ENCODE measurements at regions not wholly inside any gene's neighbourhood (a gene's known extent, or its start where the extent isn't known, plus 50 kb on each side); places are given as distances from the start of the nearest gene placed in this dataset.
"Not testable (repeated sequence)": the region's sequence is repeated elsewhere in the genome, so short reads cannot be mapped to it uniquely, and the experiment has no call there.

DNA sequence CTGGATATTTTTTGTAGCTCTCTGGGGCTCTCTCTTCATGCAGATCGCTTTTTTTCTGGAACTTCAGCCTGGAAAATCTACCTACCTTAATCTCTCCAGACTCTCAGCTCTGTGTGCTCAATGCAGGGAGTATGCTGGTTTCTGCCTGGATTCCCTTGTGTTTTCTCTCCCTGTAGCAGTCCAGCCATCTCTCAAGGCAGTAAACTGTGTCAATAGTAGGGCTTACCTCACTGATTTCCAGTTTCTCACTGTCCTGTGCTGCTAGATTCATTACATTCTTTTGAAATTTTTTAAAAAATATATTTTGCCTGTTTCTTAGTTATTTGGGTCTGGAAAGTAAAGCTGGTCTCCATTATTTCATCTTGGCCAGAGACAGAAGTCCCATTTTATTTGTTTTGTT is 951.4 kb downstream of the NR2F1-AS1 start:
- DNase-seq (no peak), ATAC-seq (no peak)
- Mint-ChIP-seq H3K27me3 (ENCODE audit: low read depth) (no peaks in the 10 kb centered on the region), H3K9me3 (peaks cover 22% of the 10 kb centered on the region), H3K4me3 (no peak overlapping the region), H3K4me1 (ENCODE audit: low read depth) (no peaks in the 10 kb centered on the region), H3K36me3 (ENCODE audit: insufficient read depth) (no peaks in the 10 kb centered on the region)

DNA sequence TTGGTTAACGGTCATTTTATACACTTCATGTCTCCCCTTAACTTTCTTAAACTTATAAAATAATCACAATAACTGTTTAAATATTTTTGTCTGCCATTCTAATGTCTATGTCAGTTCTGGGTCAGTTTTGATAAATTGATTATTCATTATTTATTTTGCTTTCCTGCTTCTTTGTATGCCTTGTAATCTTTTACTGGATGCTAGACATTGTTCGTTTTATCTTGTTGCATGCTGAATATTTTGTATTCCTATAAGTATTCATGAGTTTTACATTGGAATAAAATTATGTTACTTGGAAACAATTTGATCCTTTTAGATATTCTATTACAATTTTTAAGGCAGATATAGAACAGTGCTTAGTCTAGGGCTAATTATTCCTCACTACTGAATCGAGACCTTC is 952.0 kb downstream of the NR2F1-AS1 start:
- Mint-ChIP-seq H3K4me1 (ENCODE audit: low read depth) (no peaks in the 10 kb centered on the region), H3K27me3 (ENCODE audit: low read depth) (no peaks in the 10 kb centered on the region), H3K4me3 (no peak overlapping the region), H3K9me3 (peaks cover 18% of the 10 kb centered on the region), H3K36me3 (ENCODE audit: insufficient read depth) (no peaks in the 10 kb centered on the region)
- ATAC-seq, result no peak
- no peak for DNase-seq

DNA sequence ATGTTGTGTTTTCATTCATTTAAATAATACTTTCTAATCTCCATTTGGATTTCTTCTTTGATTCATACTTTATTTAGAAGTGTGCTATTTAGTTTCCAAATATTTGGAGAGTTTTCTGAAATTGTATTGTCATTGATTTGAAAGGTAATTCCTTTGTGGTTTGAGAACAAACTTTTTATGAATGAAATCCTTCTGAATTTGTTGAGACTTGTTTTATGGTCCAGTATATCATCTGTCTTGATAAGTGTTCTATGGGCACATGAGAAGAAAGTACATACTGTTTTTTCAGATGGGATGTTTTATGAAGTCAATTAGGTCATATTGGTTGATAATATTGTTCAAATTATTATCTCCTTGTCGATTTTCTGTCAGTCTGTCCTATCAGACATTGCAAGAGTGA is 953.8 kb downstream of the NR2F1-AS1 start:
- no peak for DNase-seq
- Mint-ChIP-seq H3K9me3 (peaks cover 28% of the 10 kb centered on the region), H3K36me3 (ENCODE audit: insufficient read depth) (no peaks in the 10 kb centered on the region), H3K27me3 (ENCODE audit: low read depth) (no peaks in the 10 kb centered on the region), H3K4me1 (ENCODE audit: low read depth) (no peaks in the 10 kb centered on the region), H3K4me3 (no peak overlapping the region)
- no peak for ATAC-seq

DNA sequence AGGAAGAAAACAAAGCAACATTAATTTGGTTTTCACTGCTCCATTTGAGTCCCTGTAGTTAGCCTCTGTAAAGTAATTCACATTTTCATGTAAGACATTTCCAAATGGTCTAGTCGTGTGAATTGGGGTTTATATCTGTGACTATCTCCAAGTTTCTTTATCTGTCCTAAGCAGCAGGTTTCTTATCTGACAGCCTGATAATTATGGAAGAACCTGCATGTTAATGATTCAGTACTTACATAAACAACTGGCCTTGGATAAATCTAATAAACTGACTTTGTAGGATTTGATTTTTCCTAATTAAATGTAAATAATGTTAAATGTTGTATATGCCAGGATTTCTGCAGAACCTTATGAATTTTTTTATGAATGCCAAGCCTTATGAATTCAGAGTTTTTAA is 964.9 kb downstream of the NR2F1-AS1 start:
- no peak overlapping the region for H3K4me3 Mint-ChIP-seq
- H3K36me3 Mint-ChIP-seq (ENCODE audit: insufficient read depth), result no peaks in the 10 kb centered on the region
- DNase-seq (no peak), ATAC-seq (no peak)
- no peaks in the 10 kb centered on the region for H3K4me1 Mint-ChIP-seq (ENCODE audit: low read depth)
- peaks cover 3% of the 10 kb centered on the region for H3K9me3 Mint-ChIP-seq
- H3K27me3 Mint-ChIP-seq (ENCODE audit: low read depth), result no peaks in the 10 kb centered on the region

DNA sequence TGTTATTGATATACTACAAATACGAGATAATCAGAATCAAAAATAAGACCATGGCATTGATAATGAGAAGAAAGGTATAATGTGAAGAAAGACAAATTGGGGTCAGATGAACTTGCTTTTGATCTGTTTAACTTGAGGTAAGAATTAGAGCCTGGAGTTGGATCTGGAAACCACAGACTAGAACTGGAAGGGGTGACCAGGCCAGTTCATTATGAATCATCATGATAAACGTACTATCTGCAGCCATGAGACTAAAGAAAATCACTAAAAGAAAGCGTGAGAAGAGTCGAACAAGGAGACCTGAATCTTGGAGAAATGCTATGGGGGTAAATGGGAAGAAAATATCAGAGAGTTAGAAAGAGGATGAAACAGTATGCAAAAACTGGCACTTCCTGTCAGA is 967.5 kb downstream of the NR2F1-AS1 start:
- Mint-ChIP-seq H3K27me3 (ENCODE audit: low read depth) (no peaks in the 10 kb centered on the region), H3K9me3 (no peaks in the 10 kb centered on the region), H3K36me3 (ENCODE audit: insufficient read depth) (no peaks in the 10 kb centered on the region), H3K4me1 (ENCODE audit: low read depth) (no peaks in the 10 kb centered on the region), H3K4me3 (no peak overlapping the region)
- no peak for DNase-seq
- no peak for ATAC-seq

DNA sequence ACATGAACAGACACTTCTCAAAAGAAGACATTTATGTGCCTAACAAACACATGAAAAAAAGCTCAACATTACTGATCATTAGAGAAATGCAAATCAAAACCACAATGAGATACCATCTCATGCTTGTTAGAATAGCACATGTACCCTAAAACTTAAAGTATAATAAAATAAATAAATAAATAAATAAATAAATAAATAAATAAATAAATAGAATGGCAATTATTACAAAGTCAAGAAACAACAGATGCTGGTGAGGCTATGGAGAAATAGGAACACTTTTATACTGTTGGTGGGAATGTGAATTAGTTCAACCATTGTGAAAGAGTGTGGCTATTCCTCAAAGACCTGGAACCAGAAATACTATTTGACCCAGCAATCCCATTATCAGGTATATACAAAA is 970.6 kb downstream of the NR2F1-AS1 start:
- not testable (repeated sequence) for H3K27me3 Mint-ChIP-seq (ENCODE audit: low read depth); H3K36me3 Mint-ChIP-seq (ENCODE audit: insufficient read depth); H3K9me3 Mint-ChIP-seq; ATAC-seq; DNase-seq; H3K4me1 Mint-ChIP-seq (ENCODE audit: low read depth); H3K4me3 Mint-ChIP-seq

DNA sequence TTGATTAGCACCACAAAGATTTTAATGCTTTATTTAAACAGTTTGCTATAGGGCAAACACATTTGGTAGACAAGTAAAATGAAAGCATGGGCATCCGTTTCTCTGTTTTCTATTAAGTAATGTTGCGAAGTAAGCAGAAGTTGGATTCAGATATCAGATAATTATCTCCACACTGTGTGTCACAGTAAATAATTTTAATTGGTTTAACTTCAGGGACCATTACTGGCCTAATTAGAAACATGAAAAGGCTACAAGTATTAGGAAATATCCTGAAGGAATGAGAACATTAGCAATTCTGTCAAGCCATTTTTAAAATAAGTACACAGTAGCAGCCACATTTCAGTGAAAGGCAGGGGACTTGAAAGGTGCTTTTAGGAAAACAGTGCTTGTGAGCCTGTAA is 975.4 kb downstream of the NR2F1-AS1 start:
- H3K9me3 Mint-ChIP-seq, result peaks cover 12% of the 10 kb centered on the region
- no peaks in the 10 kb centered on the region for H3K27me3 Mint-ChIP-seq (ENCODE audit: low read depth)
- DNase-seq (no peak), ATAC-seq (no peak)
- no peak overlapping the region for H3K4me3 Mint-ChIP-seq
- no peaks in the 10 kb centered on the region for H3K4me1 Mint-ChIP-seq (ENCODE audit: low read depth)
- H3K36me3 Mint-ChIP-seq (ENCODE audit: insufficient read depth), result no peaks in the 10 kb centered on the region

DNA sequence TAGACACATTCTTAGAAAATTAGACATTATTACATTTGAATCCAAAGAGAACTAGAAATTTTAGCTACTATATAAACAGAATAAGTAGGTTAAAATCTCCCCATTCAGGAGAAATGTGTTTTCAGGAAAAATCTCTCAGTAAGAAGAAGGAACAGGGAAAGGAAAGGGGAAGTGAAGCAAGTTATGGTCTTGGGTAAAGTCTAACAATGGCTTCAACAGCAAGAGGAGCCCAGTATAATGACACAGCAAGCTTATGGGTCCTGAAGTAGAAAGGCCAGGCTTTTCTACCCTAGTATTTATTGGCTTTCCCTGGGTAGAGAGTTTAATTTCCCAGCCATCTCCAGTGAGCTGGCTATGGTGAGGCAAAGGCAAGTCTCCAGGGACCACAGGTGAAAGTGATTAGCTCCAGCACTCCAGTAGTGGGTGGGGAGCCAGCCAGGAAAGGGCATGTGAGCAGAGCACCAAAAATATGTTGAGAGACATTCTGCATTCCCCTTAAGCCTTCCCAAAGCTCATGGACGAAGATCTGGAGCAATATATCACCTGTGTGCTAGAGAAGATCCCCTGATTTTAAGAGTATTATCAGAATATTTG is 981.7 kb downstream of the NR2F1-AS1 start:
- H3K27me3 Mint-ChIP-seq (ENCODE audit: low read depth), result no peaks in the 10 kb centered on the region
- no peak overlapping the region for H3K4me3 Mint-ChIP-seq
- peaks cover 19% of the 10 kb centered on the region for H3K9me3 Mint-ChIP-seq
- ATAC-seq (no peak), DNase-seq (no peak)
- H3K4me1 Mint-ChIP-seq (ENCODE audit: low read depth), result no peaks in the 10 kb centered on the region
- H3K36me3 Mint-ChIP-seq (ENCODE audit: insufficient read depth), result no peaks in the 10 kb centered on the region

DNA sequence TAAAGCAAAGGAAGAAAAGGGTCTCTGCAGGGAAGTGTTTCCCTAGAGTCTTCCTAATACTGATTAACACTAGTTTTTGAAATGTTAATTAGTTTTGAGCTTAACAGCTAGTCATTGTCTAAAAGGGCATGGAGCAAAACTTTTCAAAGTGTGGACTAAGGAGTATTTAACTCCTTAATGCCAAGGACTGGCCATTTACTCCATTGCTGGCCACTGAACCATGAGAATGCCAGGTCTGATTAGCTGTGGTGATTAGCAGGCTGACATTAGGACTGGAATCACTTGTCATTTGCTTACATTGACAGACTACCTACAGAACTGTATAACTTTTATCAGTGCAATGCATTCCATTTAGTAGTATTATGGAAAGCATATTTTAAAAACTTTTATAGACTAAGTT is 987.0 kb downstream of the NR2F1-AS1 start:
- no peak for DNase-seq
- no peaks in the 10 kb centered on the region for H3K36me3 Mint-ChIP-seq (ENCODE audit: insufficient read depth)
- no peaks in the 10 kb centered on the region for H3K4me1 Mint-ChIP-seq (ENCODE audit: low read depth)
- H3K27me3 Mint-ChIP-seq (ENCODE audit: low read depth), result no peaks in the 10 kb centered on the region
- peaks cover 13% of the 10 kb centered on the region for H3K9me3 Mint-ChIP-seq
- H3K4me3 Mint-ChIP-seq, result no peak overlapping the region
- no peak for ATAC-seq

DNA sequence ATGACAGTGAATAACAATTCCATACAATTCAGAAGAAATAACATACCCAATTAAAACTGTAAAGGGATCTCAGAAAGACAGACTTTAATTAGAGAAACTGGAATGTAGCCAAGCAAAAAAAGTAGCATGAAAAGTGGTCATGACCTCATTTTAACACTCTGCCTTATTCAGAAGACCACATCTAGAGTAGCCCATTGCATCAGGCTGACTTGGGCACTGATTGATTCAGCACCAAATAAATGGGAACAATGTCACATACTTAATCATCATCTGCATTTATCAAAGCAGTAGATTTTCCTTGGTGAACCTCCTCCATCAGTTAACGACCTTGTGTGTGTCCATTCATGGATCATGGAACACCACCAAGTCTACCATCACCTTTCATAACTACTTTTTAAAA is 992.1 kb downstream of the NR2F1-AS1 start:
- Mint-ChIP-seq H3K36me3 (ENCODE audit: insufficient read depth) (no peaks in the 10 kb centered on the region), H3K9me3 (peaks cover 6% of the 10 kb centered on the region), H3K4me3 (no peak overlapping the region), H3K4me1 (ENCODE audit: low read depth) (no peaks in the 10 kb centered on the region), H3K27me3 (ENCODE audit: low read depth) (no peaks in the 10 kb centered on the region)
- ATAC-seq, result no peak
- no peak for DNase-seq

DNA sequence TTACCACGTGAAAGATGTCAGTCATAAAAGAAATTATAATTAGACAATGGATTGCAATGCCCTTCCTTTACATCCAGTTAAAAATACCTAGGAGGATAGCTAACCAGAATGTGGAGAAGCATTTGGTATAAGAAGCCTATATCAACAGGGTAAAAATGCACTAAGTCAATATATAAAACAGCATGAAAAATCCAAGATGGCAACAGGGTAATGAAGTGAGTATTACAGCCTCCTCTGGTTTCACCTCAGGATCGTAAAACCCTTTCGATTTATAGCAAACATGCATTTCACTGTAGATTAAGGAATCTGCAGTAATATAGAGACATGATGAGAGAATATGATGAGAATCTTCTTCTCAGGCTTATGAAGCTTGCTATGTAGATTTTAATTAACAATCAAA is 999.3 kb downstream of the NR2F1-AS1 start:
- no peaks in the 10 kb centered on the region for H3K36me3 Mint-ChIP-seq (ENCODE audit: insufficient read depth)
- no peak for ATAC-seq
- no peaks in the 10 kb centered on the region for H3K27me3 Mint-ChIP-seq (ENCODE audit: low read depth)

DNA sequence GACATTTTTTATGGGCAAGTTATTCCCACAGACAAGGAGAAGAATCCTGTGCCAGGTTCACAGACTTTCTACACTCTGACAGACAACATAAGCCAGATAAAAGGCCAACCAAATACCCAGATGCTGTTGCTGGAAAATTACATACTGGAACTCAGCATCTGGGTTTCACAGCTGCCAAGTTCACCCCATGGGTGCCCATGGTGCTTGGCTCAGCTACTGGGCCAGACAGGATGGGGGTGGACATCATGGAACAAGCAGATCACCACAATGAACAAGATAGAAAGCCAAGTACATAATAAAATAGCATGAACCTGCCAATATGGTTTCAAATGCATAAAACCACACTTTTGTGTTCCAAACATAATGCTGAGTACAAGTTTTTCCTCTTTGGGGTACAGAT is 999.8 kb downstream of the NR2F1-AS1 start:
- Mint-ChIP-seq H3K9me3 (peaks cover 4% of the 10 kb centered on the region), H3K4me1 (ENCODE audit: low read depth) (no peaks in the 10 kb centered on the region), H3K27me3 (ENCODE audit: low read depth) (no peaks in the 10 kb centered on the region), H3K4me3 (no peak overlapping the region), H3K36me3 (ENCODE audit: insufficient read depth) (no peaks in the 10 kb centered on the region)
- no peak for DNase-seq
- no peak for ATAC-seq

More for the DNA sequence above, 999.3 kb downstream of the NR2F1-AS1 start:
- Mint-ChIP-seq H3K4me1 (ENCODE audit: low read depth) (no peaks in the 10 kb centered on the region), H3K9me3 (peaks cover 4% of the 10 kb centered on the region), H3K4me3 (no peak overlapping the region)
- DNase-seq, result no peak

DNA sequence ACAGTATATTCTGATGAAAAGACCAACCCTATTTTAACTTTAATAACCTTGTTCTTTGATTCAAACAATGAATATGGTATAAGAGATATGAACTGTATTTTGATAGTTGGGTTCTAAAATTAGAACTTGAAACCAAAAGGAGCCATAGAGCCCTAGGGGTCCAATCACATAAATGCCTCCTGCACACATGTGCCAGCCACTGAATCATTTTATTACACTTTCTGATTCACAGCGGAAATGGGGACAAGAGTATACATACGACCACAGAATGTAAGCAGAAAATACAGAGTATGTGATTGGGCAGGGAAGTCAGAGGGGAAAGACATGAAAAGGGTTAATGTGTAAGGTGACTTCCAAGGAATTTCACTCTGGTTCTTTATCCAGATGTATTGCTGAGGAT is 1000.2 kb downstream of the NR2F1-AS1 start:
- Mint-ChIP-seq H3K36me3 (ENCODE audit: insufficient read depth) (no peaks in the 10 kb centered on the region), H3K9me3 (peaks cover 4% of the 10 kb centered on the region), H3K4me1 (ENCODE audit: low read depth) (no peaks in the 10 kb centered on the region), H3K27me3 (ENCODE audit: low read depth) (no peaks in the 10 kb centered on the region), H3K4me3 (no peak overlapping the region)
- DNase-seq (no peak), ATAC-seq (no peak)

DNA sequence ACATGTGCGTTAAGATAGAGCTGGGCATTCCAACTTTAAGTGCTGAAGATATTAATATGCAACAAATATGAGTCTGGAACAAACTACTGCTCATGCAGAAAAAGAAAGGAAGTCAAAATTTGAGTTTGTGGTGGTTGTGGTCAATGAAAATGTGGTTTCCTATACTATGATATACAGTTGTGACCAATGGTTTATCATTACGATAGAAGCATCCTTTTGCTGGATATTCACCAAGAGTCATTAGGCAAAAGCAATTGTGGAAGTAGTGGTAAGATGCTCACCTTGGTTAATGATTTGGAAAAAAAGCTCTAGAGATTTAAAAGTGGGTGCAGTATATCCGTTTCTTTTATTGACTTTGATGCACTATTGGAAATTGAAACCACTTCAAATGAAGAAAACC is 1007.0 kb downstream of the NR2F1-AS1 start:
- no peaks in the 10 kb centered on the region for H3K27me3 Mint-ChIP-seq (ENCODE audit: low read depth)
- H3K4me1 Mint-ChIP-seq (ENCODE audit: low read depth), result no peaks in the 10 kb centered on the region
- ATAC-seq (no peak), DNase-seq (no peak)
- H3K9me3 Mint-ChIP-seq, result no peaks in the 10 kb centered on the region
- no peaks in the 10 kb centered on the region for H3K36me3 Mint-ChIP-seq (ENCODE audit: insufficient read depth)
- no peak overlapping the region for H3K4me3 Mint-ChIP-seq

DNA sequence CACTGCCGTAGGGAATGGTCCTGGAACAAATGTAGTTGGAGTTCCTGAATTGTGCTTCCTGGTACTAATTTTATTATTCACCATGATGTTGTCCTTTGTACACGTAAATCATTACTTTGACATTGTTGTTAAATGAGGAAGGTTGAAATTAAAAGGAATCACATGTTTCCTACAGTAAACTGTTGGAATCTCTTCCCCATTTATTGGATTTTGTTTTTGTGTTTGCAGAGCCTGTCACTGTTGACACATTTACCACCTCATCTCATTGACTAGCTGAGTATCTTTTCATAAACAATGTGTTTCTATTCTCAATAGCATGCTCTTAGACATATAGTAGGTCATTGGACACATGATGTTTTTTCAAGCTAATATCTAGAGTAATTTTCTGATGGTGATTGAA is 1012.5 kb downstream of the NR2F1-AS1 start:
- no peak for ATAC-seq

More for the DNA sequence above, 1012.5 kb downstream of the NR2F1-AS1 start:
- H3K36me3 Mint-ChIP-seq (ENCODE audit: insufficient read depth), result no peaks in the 10 kb centered on the region
- H3K4me1 Mint-ChIP-seq (ENCODE audit: low read depth), result no peaks in the 10 kb centered on the region
- DNase-seq, result no peak
- H3K4me3 Mint-ChIP-seq, result no peak overlapping the region
- no peaks in the 10 kb centered on the region for H3K9me3 Mint-ChIP-seq
- H3K27me3 Mint-ChIP-seq (ENCODE audit: low read depth), result no peaks in the 10 kb centered on the region

Measured in activated T-cell treated with anti-CD3 and anti-CD28 coated beads, Interleukin-2, amount 50 U/mL, for 4 hours (primary cell).